ENCODE measurements at regions not wholly inside any gene's neighbourhood (a gene's known extent, or its start where the extent isn't known, plus 50 kb on each side); places are given as distances from the start of the nearest gene placed in this dataset.
A peak's percentile ranks its signal among the peaks of the same experiment; 100 is the strongest.
"Not testable (repeated sequence)": the region's sequence is repeated elsewhere in the genome, so short reads cannot be mapped to it uniquely, and the experiment has no call there.

- no peak overlapping the region for H3K27ac ChIP-seq
- H3K4me3 ChIP-seq: no peak overlapping the region
- WGBS, 10 experiments: 6 to 100% (median 83%) methylated on average over 1 to 2 of the region's 2 CpGs; no CpG with 5 or more reads in 1 of the 10 experiments
- H3K4me1 ChIP-seq (replicated peaks in 1 of 2): no peaks in the 10 kb centered on the region
- in situ Hi-C loops (cut with MboI; ENCODE audit: low pct_unique_long_range_greater_than_20kb in 2 of 9, low sequenced_read_pairs in 9 of 9, unreplicated experiment in 9 of 9): no loop called here
- ATAC-seq (replicated peaks in 6 of 8): no peak
Observed at GRCh38 chr5:92332039-92332438, 948.9 kb upstream of the ARRDC3 start.

- ATAC-seq (replicated peaks in 6 of 8): no peak
- in situ Hi-C loops (cut with MboI; ENCODE audit: low pct_unique_long_range_greater_than_20kb in 2 of 9, low sequenced_read_pairs in 9 of 9, unreplicated experiment in 9 of 9): no loop called here
- no peak overlapping the region for H3K4me3 ChIP-seq
Observed at GRCh38 chr5:92330365-92330764, 947.2 kb upstream of the ARRDC3 start.

GRCh38 chr5:92329759-92330158, 946.6 kb upstream of the ARRDC3 start:
- Histone ChIP-seq H3K27ac (no peak overlapping the region), H3K4me1 (replicated peaks in 1 of 2) (no peaks in the 10 kb centered on the region), H3K4me3 (no peak overlapping the region)
- no peak for ATAC-seq (replicated peaks in 6 of 8)
- 33 to 100% (median 84%) methylated on average over 1 to 3 of the region's 3 CpGs for WGBS, 10 experiments
- in situ Hi-C loops (cut with MboI; ENCODE audit: low pct_unique_long_range_greater_than_20kb in 2 of 9, low sequenced_read_pairs in 9 of 9, unreplicated experiment in 9 of 9): no loop called here

More at GRCh38 chr5:92330365-92330764, 947.2 kb upstream of the ARRDC3 start:
- H3K27ac ChIP-seq: no peak overlapping the region
- H3K4me1 ChIP-seq (replicated peaks in 1 of 2): no peaks in the 10 kb centered on the region

GRCh38 chr5:92328584-92329259, 945.6 kb upstream of the ARRDC3 start:
- no peak for ATAC-seq (replicated peaks in 6 of 8)
- 14 to 100% (median 92%) methylated on average over 1 to 4 of the region's 4 CpGs for WGBS, 10 experiments
- Histone ChIP-seq H3K4me3 (no peak overlapping the region), H3K4me1 (replicated peaks in 1 of 2) (no peaks in the 10 kb centered on the region), H3K27ac (no peak overlapping the region)
- in situ Hi-C loops (cut with MboI; ENCODE audit: low pct_unique_long_range_greater_than_20kb in 2 of 9, low sequenced_read_pairs in 9 of 9, unreplicated experiment in 9 of 9): no loop called here

- no peak overlapping the region for H3K4me3 ChIP-seq
- ATAC-seq (replicated peaks in 6 of 8): no peak
- WGBS, 10 experiments: 42 to 100% (median 89%) methylated on average over 2 to 5 of the region's 5 CpGs; no CpG with 5 or more reads in 1 of the 10 experiments
- in situ Hi-C loops (cut with MboI; ENCODE audit: low pct_unique_long_range_greater_than_20kb in 2 of 9, low sequenced_read_pairs in 9 of 9, unreplicated experiment in 9 of 9): no loop called here
- H3K4me1 ChIP-seq (replicated peaks in 1 of 2): no peaks in the 10 kb centered on the region
- H3K27ac ChIP-seq: no peak overlapping the region
Observed at GRCh38 chr5:92320446-92320845, 937.3 kb upstream of the ARRDC3 start.

GRCh38 chr5:92313385-92313784, 930.3 kb upstream of the ARRDC3 start:
- Histone ChIP-seq H3K4me3 (no peak overlapping the region), H3K4me1 (replicated peaks in 1 of 2) (peaks cover 5 to 17% of the 10 kb centered on the region in 2 donors), H3K27ac (no peak overlapping the region)
- ATAC-seq (replicated peaks in 6 of 8): no peak
- in situ Hi-C loops (cut with MboI; ENCODE audit: low pct_unique_long_range_greater_than_20kb in 2 of 9, low sequenced_read_pairs in 9 of 9, unreplicated experiment in 9 of 9): no loop called here
- WGBS, 10 experiments: 50 to 100% (median 89%) methylated on average over 1 to 2 of the region's 2 CpGs; no CpG with 5 or more reads in 1 of the 10 experiments

- peak in 7 of 8 experiments; percentile 34 to 51 (median 38) for ATAC-seq (replicated peaks in 6 of 8)
- peaks cover 5 to 17% of the 10 kb centered on the region in 2 donors for H3K4me1 ChIP-seq (replicated peaks in 1 of 2)
- no peak overlapping the region for H3K27ac ChIP-seq
- H3K4me3 ChIP-seq: no peak overlapping the region
- in situ Hi-C loops (cut with MboI; ENCODE audit: low pct_unique_long_range_greater_than_20kb in 2 of 9, low sequenced_read_pairs in 9 of 9, unreplicated experiment in 9 of 9): no loop called here
Observed at GRCh38 chr5:92309336-92309991, 926.3 kb upstream of the ARRDC3 start.

GRCh38 chr5:92308679-92309078, 925.6 kb upstream of the ARRDC3 start:
- in situ Hi-C loops (cut with MboI; ENCODE audit: low pct_unique_long_range_greater_than_20kb in 2 of 9, low sequenced_read_pairs in 9 of 9, unreplicated experiment in 9 of 9): no loop called here
- peaks cover 5 to 17% of the 10 kb centered on the region in 2 donors for H3K4me1 ChIP-seq (replicated peaks in 1 of 2)
- H3K4me3 ChIP-seq: no peak overlapping the region
- ATAC-seq (replicated peaks in 6 of 8): no peak
- no peak overlapping the region for H3K27ac ChIP-seq

GRCh38 chr5:92302356-92302755, 919.2 kb upstream of the ARRDC3 start:
- 83 to 100% (median 90%) methylated on average over 2 to 6 of the region's 15 CpGs; no CpG with 5 or more reads in 7 of the 10 experiments for WGBS, 10 experiments
- H3K27ac ChIP-seq; H3K4me3 ChIP-seq; in situ Hi-C loops (cut with MboI; ENCODE audit: low pct_unique_long_range_greater_than_20kb in 2 of 9, low sequenced_read_pairs in 9 of 9, unreplicated experiment in 9 of 9); H3K4me1 ChIP-seq (replicated peaks in 1 of 2); ATAC-seq (replicated peaks in 6 of 8): not testable (repeated sequence)

- in situ Hi-C loops (cut with MboI; ENCODE audit: low pct_unique_long_range_greater_than_20kb in 2 of 9, low sequenced_read_pairs in 9 of 9, unreplicated experiment in 9 of 9): no loop called here
- no peak for ATAC-seq (replicated peaks in 6 of 8)
- 18 to 100% (median 85%) methylated on average over 1 to 2 of the region's 2 CpGs for WGBS, 10 experiments
- Histone ChIP-seq H3K27ac (no peak overlapping the region), H3K4me1 (replicated peaks in 1 of 2) (no peaks in the 10 kb centered on the region), H3K4me3 (no peak overlapping the region)
Observed at GRCh38 chr5:92283521-92283920, 900.4 kb upstream of the ARRDC3 start.

GRCh38 chr5:92271750-92272149, 888.6 kb upstream of the ARRDC3 start:
- H3K27ac ChIP-seq; ATAC-seq (replicated peaks in 6 of 8); in situ Hi-C loops (cut with MboI; ENCODE audit: low pct_unique_long_range_greater_than_20kb in 2 of 9, low sequenced_read_pairs in 9 of 9, unreplicated experiment in 9 of 9); H3K4me1 ChIP-seq (replicated peaks in 1 of 2); H3K4me3 ChIP-seq: not testable (repeated sequence)
- 0% methylated on average over 1 of the region's 1 CpG; no CpG with 5 or more reads in 9 of the 10 experiments for WGBS, 10 experiments

- no peak overlapping the region for H3K27ac ChIP-seq
- WGBS, 10 experiments: 0 to 100% (median 89%) methylated on average over 1 to 4 of the region's 6 CpGs; no CpG with 5 or more reads in 5 of the 10 experiments
- ATAC-seq (replicated peaks in 6 of 8): no peak
- in situ Hi-C loops (cut with MboI; ENCODE audit: low pct_unique_long_range_greater_than_20kb in 2 of 9, low sequenced_read_pairs in 9 of 9, unreplicated experiment in 9 of 9): no loop called here
- peaks cover 0 to 1% of the 10 kb centered on the region in 2 donors for H3K4me1 ChIP-seq (replicated peaks in 1 of 2)
- no peak overlapping the region for H3K4me3 ChIP-seq
Observed at GRCh38 chr5:92268343-92268742, 885.2 kb upstream of the ARRDC3 start.

- in situ Hi-C loops (cut with MboI; ENCODE audit: low pct_unique_long_range_greater_than_20kb in 2 of 9, low sequenced_read_pairs in 9 of 9, unreplicated experiment in 9 of 9): no loop called here
- 90% methylated on average over 4 of the region's 4 CpGs; no CpG with 5 or more reads in 9 of the 10 experiments for WGBS, 10 experiments
- Histone ChIP-seq H3K4me3 (no peak overlapping the region), H3K27ac (no peak overlapping the region), H3K4me1 (replicated peaks in 1 of 2) (peaks cover 0 to 2% of the 10 kb centered on the region in 2 donors)
- ATAC-seq (replicated peaks in 6 of 8): no peak
Observed at GRCh38 chr5:92267830-92268229, 884.7 kb upstream of the ARRDC3 start.

- Histone ChIP-seq H3K4me3 (no peak overlapping the region), H3K27ac (no peak overlapping the region), H3K4me1 (replicated peaks in 1 of 2) (peaks cover 0 to 2% of the 10 kb centered on the region in 2 donors)
- in situ Hi-C loops (cut with MboI; ENCODE audit: low pct_unique_long_range_greater_than_20kb in 2 of 9, low sequenced_read_pairs in 9 of 9, unreplicated experiment in 9 of 9): no loop called here
- WGBS, 10 experiments: 20 to 100% (median 56%) methylated on average over 1 to 3 of the region's 3 CpGs; no CpG with 5 or more reads in 1 of the 10 experiments
- ATAC-seq (replicated peaks in 6 of 8): no peak
Observed at GRCh38 chr5:92265804-92266203, 882.7 kb upstream of the ARRDC3 start.
